HT1080 (cell line): ENCODE measurements at regions not wholly inside any gene's neighbourhood (a gene's known extent, or its start where the extent isn't known, plus 50 kb on each side); places are given as distances from the start of the nearest gene placed in this dataset.
"Not testable (repeated sequence)": the region's sequence is repeated elsewhere in the genome, so short reads cannot be mapped to it uniquely, and the experiment has no call there.

Experiments
- DNase-seq: peaks from one replicate; pipeline ENCODE4 v3.0.0-alpha.2; 2015; ENCODE audit warnings: low read depth

GRCh38 chr4:159030297-159030696, 72.6 kb upstream of the RAPGEF2 start:
- DNase-seq = not testable (repeated sequence)

DNA sequence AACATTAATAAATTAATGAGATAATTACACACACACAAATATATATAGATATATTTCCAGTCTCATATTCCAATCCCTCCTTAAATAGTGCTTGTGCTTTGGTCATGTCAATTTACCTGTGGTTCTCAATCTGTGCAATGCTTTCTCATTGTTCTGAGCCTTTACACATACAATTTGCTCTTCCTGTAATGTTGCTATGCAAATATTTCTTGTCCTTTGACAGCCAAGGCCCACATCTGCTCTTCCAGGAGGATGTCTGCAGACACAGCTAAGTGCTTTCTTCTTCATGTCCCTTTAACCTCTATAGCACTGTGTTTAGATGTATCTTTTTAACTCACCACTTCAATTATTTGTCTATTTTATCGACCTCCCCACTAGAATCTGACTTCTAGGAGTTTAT, 67.3 kb upstream of the RAPGEF2 start:
- DNase-seq = no peak

- DNase-seq = no peak
Measured at GRCh38 chr4:159038536-159038935, 64.3 kb upstream of the RAPGEF2 start.

DNA sequence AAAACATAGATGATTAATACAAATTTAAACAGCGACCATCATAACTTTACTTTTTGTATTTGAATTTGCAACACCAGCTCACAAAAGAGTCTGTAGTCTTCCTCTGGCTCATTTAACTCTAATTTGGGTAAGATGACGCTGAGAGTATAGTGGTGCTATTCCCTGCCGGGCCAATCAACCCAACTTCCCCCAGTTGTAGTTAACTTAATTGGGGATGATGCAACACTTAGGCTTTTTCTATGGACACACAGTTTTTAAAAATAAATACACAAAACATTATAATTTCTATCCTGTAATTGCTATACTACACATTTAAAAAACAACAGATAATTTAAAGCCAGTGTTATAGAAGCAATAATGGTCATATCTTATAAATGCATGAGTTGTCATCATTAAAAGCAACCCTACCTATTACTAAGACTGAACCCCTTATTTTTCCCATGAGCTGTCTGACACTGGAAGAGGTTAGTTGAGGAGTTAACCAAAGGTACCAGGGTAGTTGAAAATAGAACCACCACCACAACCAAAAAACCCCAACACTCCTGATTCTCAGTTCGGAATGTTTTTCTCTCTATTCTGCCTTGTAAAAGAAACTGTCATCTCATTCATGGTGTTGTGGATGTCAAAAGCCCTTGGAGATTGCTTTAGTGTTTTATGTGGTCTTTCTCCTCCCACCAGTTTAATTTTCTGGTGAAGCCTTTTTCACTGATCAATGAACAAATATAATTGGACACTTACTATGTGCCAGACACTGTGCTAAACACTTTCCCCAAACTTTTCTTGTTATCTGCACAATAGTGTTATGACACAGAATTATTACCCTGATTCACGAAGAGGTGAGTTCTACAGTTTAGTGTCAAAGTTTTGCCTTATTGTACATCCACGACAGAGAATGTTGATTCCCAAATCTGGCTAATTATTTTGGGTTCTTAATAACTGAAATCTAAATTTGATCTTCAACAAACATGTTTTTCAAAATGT, 61.5 kb upstream of the RAPGEF2 start:
- DNase-seq = no peak

DNA sequence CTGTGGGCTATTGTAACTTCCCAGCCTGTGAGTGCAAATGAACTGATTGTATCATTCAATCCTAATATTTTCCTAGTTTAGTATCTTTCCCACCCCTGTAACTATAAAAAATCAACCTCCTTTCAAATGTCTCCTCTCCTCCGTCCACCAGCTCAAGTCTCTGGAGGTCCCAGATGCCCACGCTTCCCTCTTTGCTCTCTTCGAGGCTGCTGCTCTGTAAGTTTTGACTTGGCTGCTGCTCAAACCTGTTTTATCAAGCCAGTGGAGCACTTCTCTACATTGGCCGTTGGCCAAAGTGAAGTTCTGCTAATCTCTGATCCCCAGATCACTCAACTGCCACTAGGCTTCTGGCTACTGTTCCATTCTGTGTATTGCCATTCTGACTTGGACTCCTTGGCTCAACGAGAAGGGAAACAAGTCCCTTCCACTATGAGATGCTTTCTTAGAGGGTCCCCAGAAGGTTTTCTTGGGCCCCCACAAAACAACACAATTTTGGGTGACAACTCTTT, 60.7 kb upstream of the RAPGEF2 start:
- DNase-seq = no peak

- no peak for DNase-seq
Measured at GRCh38 chr4:159042868-159043267, 60.0 kb upstream of the RAPGEF2 start.

- no peak for DNase-seq
Measured at GRCh38 chr4:159043861-159044260, 59.0 kb upstream of the RAPGEF2 start.

GRCh38 chr4:159045321-159045720, 57.6 kb upstream of the RAPGEF2 start:
- no peak for DNase-seq

GRCh38 chr4:159046683-159047082, 56.2 kb upstream of the RAPGEF2 start:
- no peak for DNase-seq

DNA sequence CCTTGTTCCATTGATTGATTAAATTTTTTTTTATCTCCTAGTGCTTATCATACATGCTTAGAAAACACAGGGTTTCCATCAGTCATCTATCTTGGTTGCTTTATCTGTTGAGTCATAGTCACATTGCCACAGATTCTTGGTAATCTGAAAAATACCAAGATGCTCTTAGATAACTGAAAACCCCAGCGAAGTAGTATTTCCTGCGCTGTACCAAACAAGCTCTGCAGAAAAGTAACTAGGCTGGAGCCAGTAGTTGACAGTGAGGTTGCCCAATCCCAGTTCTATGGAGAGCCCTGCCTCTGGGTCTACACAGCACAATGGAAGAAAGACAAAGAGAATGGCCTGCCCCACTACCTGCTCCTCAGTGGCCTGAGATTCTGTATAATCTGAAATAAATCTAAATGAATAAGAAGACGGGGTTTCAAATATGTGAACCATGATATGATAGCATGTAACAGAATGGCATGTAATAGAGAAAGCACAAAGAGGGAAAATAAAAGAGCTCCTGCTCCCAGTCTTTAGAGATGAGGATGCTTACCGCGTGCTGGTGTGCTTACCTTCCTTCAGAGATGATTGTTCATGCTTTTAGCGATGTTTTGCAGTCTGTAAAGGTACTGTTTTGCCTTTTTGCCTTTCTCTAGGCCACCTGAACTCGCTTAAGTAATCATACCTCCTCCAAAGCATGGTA, 55.3 kb upstream of the RAPGEF2 start:
- DNase-seq = no peak

DNA sequence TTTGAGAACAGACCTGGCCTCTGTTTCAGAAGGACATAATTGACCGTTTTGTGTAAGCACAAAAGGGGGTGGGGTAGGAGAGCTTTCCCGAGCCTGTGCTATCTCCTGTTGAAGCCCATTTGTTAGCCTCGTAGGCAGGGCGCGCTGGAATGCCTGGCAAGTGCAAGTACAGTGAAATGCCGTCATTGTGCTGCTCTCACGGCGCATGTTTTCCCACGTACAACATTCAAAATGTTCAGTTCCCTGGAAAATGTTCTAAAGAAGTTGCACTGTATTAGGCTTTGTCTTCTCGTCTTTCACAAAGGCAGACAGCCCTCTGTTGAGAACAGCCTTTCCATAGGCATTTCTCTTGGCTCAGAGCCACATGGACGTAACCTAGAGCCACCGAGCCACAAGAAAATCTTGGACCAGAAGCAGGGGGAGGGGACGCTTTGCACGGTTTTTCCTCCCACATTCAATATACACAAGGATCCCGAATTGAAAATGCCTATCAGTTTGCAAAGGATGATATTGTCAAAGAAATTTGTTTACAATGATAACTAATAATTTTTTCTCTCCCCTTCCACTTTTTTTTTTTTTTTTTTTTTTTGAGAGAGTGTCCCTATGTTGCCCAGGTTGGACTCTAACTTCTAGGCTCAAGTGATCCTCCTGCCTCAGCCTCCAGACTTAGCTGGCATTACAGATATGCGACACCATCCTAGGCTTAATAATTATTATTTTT, 54.6 kb upstream of the RAPGEF2 start:
- DNase-seq = no peak

- DNase-seq = no peak
Measured at GRCh38 chr4:159049780-159050375, 53.0 kb upstream of the RAPGEF2 start.

DNA sequence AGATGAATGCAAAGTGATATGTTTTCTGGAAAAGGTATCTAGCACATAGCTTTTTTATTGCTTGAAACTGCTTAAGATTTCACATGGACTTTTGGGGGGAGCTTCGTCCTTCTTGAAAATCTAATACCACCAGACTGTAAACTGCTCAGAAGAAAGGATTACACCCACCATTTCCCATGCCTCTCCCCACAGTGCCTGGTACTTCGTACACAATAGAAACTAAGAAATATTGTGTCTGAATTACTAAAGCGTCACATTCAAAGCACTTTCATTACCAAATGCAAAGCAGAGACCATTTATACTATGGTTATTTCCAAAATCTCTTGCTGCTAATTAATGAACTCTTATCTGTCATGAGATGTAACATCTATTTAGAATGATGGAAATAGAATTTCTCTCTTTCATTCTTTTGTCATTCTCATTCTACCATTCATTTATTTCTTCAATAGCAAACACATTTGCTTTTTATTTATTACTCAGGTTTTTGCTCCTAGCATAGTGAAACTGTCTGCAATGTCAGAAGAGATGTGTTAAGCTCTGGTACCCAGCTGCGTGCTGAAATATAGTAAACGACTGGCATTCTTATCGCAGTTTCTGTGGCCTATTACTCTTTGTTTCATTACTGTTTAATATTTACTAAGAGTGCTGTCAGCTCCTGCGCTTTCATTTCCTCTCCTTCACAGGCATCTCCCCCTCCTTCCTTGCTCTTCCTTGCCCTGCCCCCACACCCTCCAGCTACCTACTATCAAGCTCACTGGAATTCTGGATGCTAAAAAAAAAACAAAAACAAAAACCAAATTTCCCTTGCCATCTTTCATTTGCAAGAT, 51.4 kb upstream of the RAPGEF2 start:
- DNase-seq = no peak

DNA sequence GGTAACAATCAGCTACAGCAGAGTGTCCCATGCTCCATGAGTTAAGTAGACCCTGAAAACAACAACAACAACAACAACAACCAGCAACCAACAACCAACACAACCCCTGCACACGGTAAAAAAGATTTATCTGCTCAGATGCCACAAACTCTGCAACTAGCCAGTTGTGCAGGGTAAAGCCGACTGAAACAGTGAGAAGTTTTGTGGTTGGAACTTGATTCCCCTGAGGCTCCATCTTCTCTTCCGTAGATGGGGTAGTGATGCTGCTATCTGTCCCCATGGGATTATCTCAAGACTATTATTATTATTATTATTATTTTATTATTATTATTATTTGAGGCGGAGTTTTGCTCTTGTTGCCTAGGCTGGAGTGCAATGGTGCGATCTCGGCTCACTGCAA, 50.6 kb upstream of the RAPGEF2 start:
- DNase-seq = no peak
